ENCODE measurements at regions not wholly inside any gene's neighbourhood (a gene's known extent, or its start where the extent isn't known, plus 50 kb on each side); places are given as distances from the start of the nearest gene placed in this dataset.

- Mint-ChIP-seq H3K27ac (no peak overlapping the region), H3K4me1 (no peaks in the 10 kb centered on the region), H3K4me3 (no peak overlapping the region), H3K9me3 (no peaks in the 10 kb centered on the region), H3K27me3 (ENCODE audit: insufficient read depth) (peaks cover 2% of the 10 kb centered on the region), H3K36me3 (ENCODE audit: low read depth) (no peaks in the 10 kb centered on the region)
- H3K4me3 ChIP-seq (ENCODE audit: low read length) = no peak overlapping the region
- no peaks in the 10 kb centered on the region for H3K27me3 ChIP-seq (ENCODE audit: control insufficient read depth, insufficient read depth, low read length, poor library complexity, severe bottlenecking)
- peaks cover 14% of the 10 kb centered on the region for H3K9me3 ChIP-seq (ENCODE audit: control insufficient read depth, low read length)
- TF ChIP-seq, protein P1, sequence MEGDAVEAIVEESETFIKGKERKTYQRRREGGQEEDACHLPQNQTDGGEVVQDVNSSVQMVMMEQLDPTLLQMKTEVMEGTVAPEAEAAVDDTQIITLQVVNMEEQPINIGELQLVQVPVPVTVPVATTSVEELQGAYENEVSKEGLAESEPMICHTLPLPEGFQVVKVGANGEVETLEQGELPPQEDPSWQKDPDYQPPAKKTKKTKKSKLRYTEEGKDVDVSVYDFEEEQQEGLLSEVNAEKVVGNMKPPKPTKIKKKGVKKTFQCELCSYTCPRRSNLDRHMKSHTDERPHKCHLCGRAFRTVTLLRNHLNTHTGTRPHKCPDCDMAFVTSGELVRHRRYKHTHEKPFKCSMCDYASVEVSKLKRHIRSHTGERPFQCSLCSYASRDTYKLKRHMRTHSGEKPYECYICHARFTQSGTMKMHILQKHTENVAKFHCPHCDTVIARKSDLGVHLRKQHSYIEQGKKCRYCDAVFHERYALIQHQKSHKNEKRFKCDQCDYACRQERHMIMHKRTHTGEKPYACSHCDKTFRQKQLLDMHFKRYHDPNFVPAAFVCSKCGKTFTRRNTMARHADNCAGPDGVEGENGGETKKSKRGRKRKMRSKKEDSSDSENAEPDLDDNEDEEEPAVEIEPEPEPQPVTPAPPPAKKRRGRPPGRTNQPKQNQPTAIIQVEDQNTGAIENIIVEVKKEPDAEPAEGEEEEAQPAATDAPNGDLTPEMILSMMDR (conservative IDR thresholded peaks at IDR 0.05) = no peak
- H3K36me3 ChIP-seq (ENCODE audit: control insufficient read depth, insufficient read depth, low read length) = no peaks in the 10 kb centered on the region
- WGBS, 2 experiments (ENCODE audit: insufficient coverage in 1 of 2, insufficient read length in 1 of 2) = 100% methylated on average over 1 of the region's 1 CpG; no CpG with 5 or more reads in 1 of the 2 experiments
- no peak overlapping the region for H3K27ac ChIP-seq (ENCODE audit: low read depth, low read length)
- H3K4me1 ChIP-seq (ENCODE audit: control insufficient read depth, insufficient read depth, low read length) = no peaks in the 10 kb centered on the region
- no peak overlapping the region for H3K9ac ChIP-seq (ENCODE audit: extremely low read depth, low read length, poor library complexity, severe bottlenecking)
- DNase-seq = no peak
These were observed 207.9 kb upstream of the LYPLAL1 start for GRCh38 chr1:218965821-218966220.

- Histone ChIP-seq H3K9me3 (ENCODE audit: control insufficient read depth, low read length) (peaks cover 20% of the 10 kb centered on the region), H3K27ac (ENCODE audit: low read depth, low read length) (no peak overlapping the region), H3K27me3 (ENCODE audit: control insufficient read depth, insufficient read depth, low read length, poor library complexity, severe bottlenecking) (no peaks in the 10 kb centered on the region), H3K36me3 (ENCODE audit: control insufficient read depth, insufficient read depth, low read length) (no peaks in the 10 kb centered on the region), H3K4me1 (ENCODE audit: control insufficient read depth, insufficient read depth, low read length) (no peaks in the 10 kb centered on the region), H3K9ac (ENCODE audit: extremely low read depth, low read length, poor library complexity, severe bottlenecking) (no peak overlapping the region), H3K4me3 (ENCODE audit: low read length) (no peak overlapping the region)
- no peaks in the 10 kb centered on the region for H3K36me3 Mint-ChIP-seq (ENCODE audit: low read depth)
- H3K4me3 Mint-ChIP-seq = no peak overlapping the region
- TF ChIP-seq, protein P1 (conservative IDR thresholded peaks at IDR 0.05) = no peak
- DNase-seq = no peak
- 92 to 100% methylated on average over 1 to 2 of the region's 2 CpGs for WGBS, 2 experiments (ENCODE audit: insufficient coverage in 1 of 2, insufficient read length in 1 of 2)
- H3K9me3 Mint-ChIP-seq = peaks cover 7% of the 10 kb centered on the region
- no peak overlapping the region for H3K27ac Mint-ChIP-seq
- no peaks in the 10 kb centered on the region for H3K4me1 Mint-ChIP-seq
- H3K27me3 Mint-ChIP-seq (ENCODE audit: insufficient read depth) = peaks cover 2% of the 10 kb centered on the region
These were observed 206.4 kb upstream of the LYPLAL1 start for GRCh38 chr1:218967254-218967653.

DNA sequence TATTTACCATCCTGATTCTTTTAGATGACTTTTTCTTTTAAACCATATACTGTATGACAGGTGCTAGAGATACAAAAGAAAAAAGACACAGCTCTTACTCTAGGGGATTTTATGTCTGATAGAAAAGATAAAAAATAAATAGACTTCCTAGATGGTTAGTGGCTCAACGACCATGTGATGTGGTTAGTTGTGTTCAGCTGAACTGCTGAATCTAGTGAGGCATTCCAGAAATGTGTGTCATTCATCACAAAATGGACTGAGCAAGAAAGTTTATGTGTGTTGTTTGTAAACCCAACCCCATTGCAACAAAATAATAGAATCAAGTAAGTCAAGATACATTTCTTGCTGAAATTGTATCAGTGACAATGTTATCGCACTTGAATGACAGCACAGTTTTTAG, 205.8 kb upstream of the LYPLAL1 start:
- Mint-ChIP-seq H3K9me3 (peaks cover 13% of the 10 kb centered on the region), H3K36me3 (ENCODE audit: low read depth) (no peaks in the 10 kb centered on the region), H3K27ac (no peak overlapping the region), H3K4me3 (no peak overlapping the region), H3K27me3 (ENCODE audit: insufficient read depth) (peaks cover 2% of the 10 kb centered on the region), H3K4me1 (no peaks in the 10 kb centered on the region)
- DNase-seq = no peak
- Histone ChIP-seq H3K9ac (ENCODE audit: extremely low read depth, low read length, poor library complexity, severe bottlenecking) (no peak overlapping the region), H3K27ac (ENCODE audit: low read depth, low read length) (no peak overlapping the region), H3K36me3 (ENCODE audit: control insufficient read depth, insufficient read depth, low read length) (no peaks in the 10 kb centered on the region), H3K4me3 (ENCODE audit: low read length) (no peak overlapping the region), H3K9me3 (ENCODE audit: control insufficient read depth, low read length) (peaks cover 26% of the 10 kb centered on the region), H3K4me1 (ENCODE audit: control insufficient read depth, insufficient read depth, low read length) (no peaks in the 10 kb centered on the region), H3K27me3 (ENCODE audit: control insufficient read depth, insufficient read depth, low read length, poor library complexity, severe bottlenecking) (no peaks in the 10 kb centered on the region)
- TF ChIP-seq, protein P1 (conservative IDR thresholded peaks at IDR 0.05) = no peak
- WGBS, 2 experiments (ENCODE audit: insufficient coverage in 1 of 2, insufficient read length in 1 of 2) = 82 to 88% methylated on average over 1 to 2 of the region's 2 CpGs

All from endodermal cell (in vitro differentiated cells).